ENCODE measurements at regions not wholly inside any gene's neighbourhood (a gene's known extent, or its start where the extent isn't known, plus 50 kb on each side); places are given as distances from the start of the nearest gene placed in this dataset.

DNA sequence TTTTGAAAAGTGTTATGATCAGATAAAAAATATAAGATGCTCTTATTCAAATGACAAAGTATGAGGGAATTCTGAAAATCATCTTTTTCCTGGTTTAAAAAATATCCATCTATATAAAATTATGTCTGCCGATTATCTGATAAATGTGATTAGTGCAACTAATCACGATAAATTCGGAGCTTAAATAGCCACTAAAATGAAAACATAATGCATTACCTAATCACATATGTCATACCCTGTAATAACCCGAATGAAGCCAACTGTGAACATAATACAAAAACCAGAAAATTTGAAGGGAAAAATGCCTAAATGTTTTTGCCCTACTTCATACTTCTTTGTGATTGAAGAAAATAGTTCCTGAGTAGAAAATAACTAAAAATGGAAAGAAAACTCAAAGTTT, 808.4 kb upstream of the LUZP2 start:
- DNase-seq = no peak

GRCh38 chr11:23688835-23689234, 808.0 kb upstream of the LUZP2 start:
- no peak for DNase-seq

DNA sequence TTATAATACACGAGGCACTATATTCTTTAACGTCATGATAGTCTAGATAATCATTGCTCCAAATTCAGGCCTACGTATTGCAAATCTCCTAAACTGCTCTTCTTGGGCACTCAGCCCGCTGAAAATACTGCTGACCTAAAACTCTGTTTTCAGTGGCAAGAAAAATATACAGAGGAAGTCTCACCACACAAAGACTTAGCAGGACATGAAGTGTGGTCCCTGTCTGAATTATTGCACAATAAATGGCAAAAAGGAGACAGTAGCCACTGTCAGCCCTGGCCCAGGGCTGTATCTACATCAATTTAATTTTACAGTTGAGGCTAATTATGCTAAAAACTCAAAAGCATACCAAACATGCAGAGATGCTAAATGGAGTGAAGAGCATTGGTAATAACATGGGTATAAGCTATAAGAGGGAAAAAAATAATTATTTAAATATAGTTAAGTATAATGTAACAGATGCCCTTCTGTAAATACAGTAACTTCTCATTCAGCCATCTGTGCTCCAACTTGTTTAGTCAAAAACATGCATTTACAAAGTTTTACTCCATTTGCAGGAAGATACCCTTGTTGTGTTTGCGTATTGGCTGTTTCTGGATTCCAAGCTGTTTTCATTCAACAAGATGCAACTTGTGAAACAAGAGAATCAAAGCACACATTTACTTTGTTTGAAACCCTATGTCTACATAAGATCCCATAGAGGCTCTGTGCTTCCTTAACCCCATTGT, 800.0 kb upstream of the LUZP2 start:
- DNase-seq = no peak

GRCh38 chr11:23704183-23704582, 792.7 kb upstream of the LUZP2 start:
- DNase-seq = no peak

DNA sequence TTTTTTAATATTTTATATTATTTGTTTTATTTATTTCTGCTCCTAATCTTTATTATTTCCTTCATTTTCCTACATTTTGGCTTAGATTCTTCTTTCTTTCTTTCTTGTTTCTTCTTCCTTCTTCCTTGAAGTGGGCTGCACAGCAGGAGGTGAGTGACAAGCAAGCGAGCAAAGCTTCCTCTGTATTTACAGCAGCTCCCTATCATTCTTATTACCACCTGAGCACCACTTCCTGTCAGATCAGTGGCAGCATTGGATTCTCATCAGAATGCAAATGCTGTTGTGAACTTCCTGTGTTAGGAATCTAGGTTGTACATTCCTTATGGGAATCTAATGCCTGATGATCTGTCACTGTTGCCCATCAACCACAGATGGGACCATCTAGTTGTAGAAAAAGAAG, 784.9 kb upstream of the LUZP2 start:
- no peak for DNase-seq

GRCh38 chr11:23719016-23719415, 777.8 kb upstream of the LUZP2 start:
- no peak for DNase-seq

DNA sequence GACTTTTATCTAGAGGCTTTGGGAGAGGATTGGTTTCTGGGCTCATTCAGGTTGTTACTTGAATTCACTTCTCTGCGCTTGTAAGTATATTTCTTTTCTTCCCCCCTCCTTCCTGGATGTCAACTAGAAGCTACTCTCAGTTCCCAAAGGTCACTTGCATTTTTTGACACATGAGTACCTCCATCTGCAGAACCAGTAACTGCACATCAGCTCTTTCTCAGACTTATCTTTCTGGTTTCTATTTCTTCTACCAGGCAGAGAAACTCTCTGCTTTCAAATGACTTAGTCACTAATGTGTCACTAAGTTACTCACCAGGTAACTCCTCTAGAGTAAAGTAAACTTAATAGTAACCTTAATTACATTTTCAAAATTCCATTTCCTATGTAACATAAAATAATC, 773.0 kb upstream of the LUZP2 start:
- no peak for DNase-seq

DNA sequence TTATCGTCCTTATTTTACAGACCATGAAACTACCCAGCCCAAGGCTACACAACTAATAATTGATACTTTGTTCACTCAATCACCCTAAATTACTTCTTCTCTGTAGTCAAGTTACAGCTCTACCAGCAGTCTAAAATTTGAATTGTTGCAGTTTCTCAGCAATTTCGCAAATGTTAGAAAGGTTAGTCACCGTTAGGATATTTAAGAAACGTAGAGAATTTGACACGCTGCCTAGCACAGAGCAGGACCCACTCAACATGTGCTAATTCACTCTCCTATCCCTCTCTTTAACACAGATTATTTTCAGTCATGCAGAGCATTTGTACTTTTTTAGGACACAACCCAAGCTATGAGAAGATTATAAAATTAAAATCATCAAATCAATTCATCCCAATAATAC, 771.1 kb upstream of the LUZP2 start:
- no peak for DNase-seq

DNA sequence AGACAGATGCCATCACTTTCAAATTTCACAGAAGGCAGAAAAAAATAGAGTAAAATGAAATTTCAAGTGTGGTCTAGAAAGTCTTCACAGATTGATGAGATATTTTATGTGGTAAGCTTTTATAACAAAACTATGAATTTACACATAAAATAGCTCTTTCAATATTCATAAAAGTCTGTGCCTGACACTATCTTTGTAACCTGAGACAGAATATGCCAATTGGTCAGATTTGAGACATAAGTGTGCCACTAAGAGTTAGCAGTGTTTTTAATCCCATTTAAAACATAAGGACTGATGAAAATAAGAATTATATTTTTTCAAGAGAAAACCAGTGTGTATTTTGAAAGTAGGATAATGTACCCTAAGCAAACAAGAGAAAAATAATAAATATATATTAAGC, 769.5 kb upstream of the LUZP2 start:
- DNase-seq = no peak

- no peak for DNase-seq
Observed at GRCh38 chr11:23727794-23728193, 769.1 kb upstream of the LUZP2 start.

DNA sequence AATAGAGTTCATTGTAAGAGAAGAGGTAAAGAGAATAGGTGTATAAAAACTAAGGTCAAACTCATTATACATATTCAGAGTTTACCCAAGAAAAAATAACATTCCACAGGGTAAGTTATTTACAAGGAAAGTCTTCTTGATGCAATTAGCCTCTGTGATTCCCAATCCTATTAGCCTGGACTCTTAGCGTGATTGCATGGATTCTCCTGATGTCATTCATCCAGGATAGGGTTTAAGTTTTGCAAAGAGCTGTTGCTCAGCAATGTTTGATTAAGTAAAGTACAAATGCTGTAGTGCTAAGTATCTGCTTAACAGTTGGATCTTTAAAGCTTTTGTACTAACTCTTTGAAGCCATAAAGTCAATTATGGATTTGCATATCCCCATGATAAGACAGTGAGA, 767.8 kb upstream of the LUZP2 start:
- no peak for DNase-seq

GRCh38 chr11:23730307-23730998, 766.4 kb upstream of the LUZP2 start:
- DNase-seq = no peak

GRCh38 chr11:23732026-23732425, 764.8 kb upstream of the LUZP2 start:
- DNase-seq = no peak

DNA sequence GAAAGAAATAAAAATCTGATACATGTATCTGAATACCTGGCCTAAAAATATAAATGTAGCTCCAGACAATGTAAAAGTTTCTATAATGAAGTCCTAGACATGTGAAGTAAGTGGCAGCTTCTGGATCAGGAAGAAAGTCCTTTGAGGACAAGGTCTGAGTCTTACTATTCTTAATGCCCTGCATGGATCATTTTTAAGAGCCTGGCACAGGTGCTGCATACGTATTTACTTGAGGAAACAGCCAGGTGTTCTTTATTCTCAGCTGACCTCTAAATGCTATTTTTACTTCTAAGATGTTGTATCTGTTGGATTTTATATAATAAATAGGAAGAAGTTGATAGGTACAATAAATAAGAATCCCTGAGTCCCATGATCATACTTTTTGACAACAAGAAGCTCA, 750.0 kb upstream of the LUZP2 start:
- DNase-seq = no peak

DNA sequence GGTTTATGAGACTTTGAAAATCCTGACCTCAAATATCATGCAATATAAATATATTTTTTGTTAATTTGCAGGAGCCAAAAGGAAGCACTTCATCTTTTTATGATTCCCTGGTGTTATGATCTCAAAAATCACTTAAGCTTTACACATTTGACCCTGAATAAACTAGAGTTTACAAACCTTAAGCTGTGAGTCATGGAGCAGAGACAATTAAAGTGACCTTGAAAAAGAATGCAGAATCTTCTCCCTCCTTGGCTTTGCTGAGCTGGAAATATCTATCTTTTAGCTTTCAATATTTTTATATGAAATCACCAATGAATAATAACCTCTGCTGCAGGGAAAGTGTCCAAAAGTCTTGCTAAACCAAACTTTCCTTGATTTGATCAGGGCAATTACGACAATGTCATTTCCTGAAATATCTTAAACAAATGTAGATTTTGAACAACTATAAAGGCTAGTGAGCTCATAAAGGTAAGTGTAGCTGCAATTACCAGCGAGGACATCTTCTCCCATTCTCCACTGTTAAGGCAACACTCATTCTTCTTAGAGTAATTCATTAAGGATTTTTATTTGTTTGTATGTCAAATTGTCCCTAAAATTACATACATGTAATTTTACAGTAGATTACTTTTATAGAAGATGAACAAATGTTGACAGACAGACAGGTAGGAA, 747.0 kb upstream of the LUZP2 start:
- no peak for DNase-seq

GRCh38 chr11:23751280-23751679, 745.6 kb upstream of the LUZP2 start:
- DNase-seq = no peak

DNA sequence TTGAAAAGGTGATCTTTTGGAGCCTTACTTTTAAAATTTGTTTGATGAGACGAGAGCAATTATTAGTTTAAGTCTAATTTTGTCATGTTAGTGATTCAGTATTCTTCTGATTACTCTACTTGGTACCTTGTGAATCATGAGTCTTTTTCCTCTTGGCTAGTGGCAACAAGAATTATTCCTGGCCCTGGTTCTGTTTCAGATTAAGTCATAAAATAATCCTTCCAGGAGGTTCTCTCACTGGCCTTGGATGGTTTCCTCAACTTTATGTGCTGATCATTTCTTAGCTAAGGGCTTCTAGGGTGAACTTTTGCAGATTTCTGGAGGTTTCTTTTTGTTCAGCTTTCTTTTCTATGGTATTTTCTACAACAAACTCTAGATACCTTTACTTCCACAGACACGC, 741.8 kb upstream of the LUZP2 start:
- DNase-seq = no peak

DNA sequence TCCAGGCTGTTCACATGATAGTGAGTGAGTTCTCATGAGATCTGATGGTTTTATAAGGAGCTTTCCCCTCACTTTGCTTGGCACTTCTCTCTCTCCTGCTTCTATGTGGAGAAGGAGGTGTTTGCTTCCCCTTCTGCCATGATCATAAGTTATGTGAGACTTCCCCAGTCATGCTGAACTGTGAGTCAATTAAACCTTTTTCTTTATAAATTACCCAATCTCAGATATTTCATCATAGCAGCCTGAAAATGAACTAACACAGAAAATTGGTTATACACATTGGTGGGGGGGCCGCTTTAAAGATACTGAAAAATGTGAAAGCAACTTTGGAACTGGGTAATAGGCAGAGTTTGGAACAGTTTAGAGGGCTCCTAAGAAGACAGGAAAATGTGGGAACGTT, 741.1 kb upstream of the LUZP2 start:
- DNase-seq = no peak

- DNase-seq = no peak
Observed at GRCh38 chr11:23759489-23759888, 737.4 kb upstream of the LUZP2 start.

GRCh38 chr11:23764286-23764685, 732.6 kb upstream of the LUZP2 start:
- no peak for DNase-seq

- DNase-seq = no peak
Observed at GRCh38 chr11:23765682-23766252, 731.1 kb upstream of the LUZP2 start.

GRCh38 chr11:23767576-23767975, 729.3 kb upstream of the LUZP2 start:
- DNase-seq = no peak

DNA sequence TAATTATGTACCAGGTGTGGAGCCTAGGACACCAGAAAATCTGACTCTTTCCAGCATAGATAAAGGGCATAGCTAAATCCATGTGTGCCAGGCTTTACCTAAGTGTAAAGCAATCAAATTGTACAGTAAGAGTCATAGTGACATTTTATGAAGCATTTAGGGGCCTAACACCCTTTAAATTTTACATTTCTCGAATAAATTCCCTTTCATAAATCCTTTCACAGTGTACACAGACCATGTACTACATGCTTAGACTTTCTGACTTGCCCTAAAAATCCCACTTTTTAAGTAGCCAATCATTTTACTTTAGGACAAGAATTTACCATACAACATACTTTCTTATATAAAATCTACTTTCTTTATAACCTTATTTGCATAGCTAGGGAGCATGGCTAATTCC, 727.6 kb upstream of the LUZP2 start:
- no peak for DNase-seq

- DNase-seq = no peak
Observed at GRCh38 chr11:23772081-23772480, 724.8 kb upstream of the LUZP2 start.
